ENCODE measurements at regions not wholly inside any gene's neighbourhood (a gene's known extent, or its start where the extent isn't known, plus 50 kb on each side); places are given as distances from the start of the nearest gene placed in this dataset.

- Histone ChIP-seq H4K20me1 (ENCODE audit: insufficient read depth, low read length) (no peaks in the 10 kb centered on the region), H3K4me1 (ENCODE audit: control insufficient read depth in 1 of 2, insufficient read depth in 2 of 2, low read length in 2 of 2) (no peaks in the 10 kb centered on the region), H3K4me3 (replicated peaks in 1 of 3; ENCODE audit: low read depth in 2 of 3, low read length in 3 of 3) (no peak overlapping the region), H3K27ac (ENCODE audit: low read depth in 1 of 2, low read length in 2 of 2) (no peak overlapping the region), H3K79me2 (ENCODE audit: insufficient read depth, low read length) (no peaks in the 10 kb centered on the region), H3K9me3 (replicated peaks in 1 of 2; ENCODE audit: control insufficient read depth in 1 of 2, insufficient read depth in 1 of 2, low read length in 2 of 2) (peaks cover 15 to 21% of the 10 kb centered on the region in 2 donors), H2AFZ (ENCODE audit: insufficient read depth, low read depth, low read length, poor library complexity, severe bottlenecking) (no peak overlapping the region), H3K27me3 (ENCODE audit: control insufficient read depth in 2 of 2, insufficient read depth in 2 of 2, low read length in 2 of 2) (no peaks in the 10 kb centered on the region), H3K9ac (ENCODE audit: insufficient read depth, low read length, poor library complexity, severe bottlenecking) (no peak overlapping the region), H3K36me3 (replicated peaks in 1 of 2; ENCODE audit: control insufficient read depth in 1 of 2, insufficient read depth in 2 of 2, low read length in 2 of 2) (no peaks in the 10 kb centered on the region), H3K4me2 (replicated peaks; ENCODE audit: extremely low read depth, low read length, poor library complexity, severe bottlenecking) (no peak overlapping the region)
- intact Hi-C loops (cut with micrococcal nuclease) = no loop called here
- no peak overlapping the region for H3K4me3 Mint-ChIP-seq
- H3K36me3 Mint-ChIP-seq = no peaks in the 10 kb centered on the region
- H3K27ac Mint-ChIP-seq = no peak overlapping the region
- TF ChIP-seq CTCF (IDR thresholded peaks at IDR 0.05) = no peak
- H3K4me1 Mint-ChIP-seq = no peaks in the 10 kb centered on the region
- H3K9me3 Mint-ChIP-seq = peaks cover 12 to 38% (median 27%) of the 10 kb centered on the region in 7 donors
- no peak for DNase-seq
- WGBS (ENCODE audit: insufficient coverage) = 100% methylated on average over 2 of the region's 2 CpGs
- H3K27me3 Mint-ChIP-seq (ENCODE audit: low read depth in 3 of 3) = peaks cover 0 to 1% (median 0%) of the 10 kb centered on the region in 3 donors
Observed at GRCh38 chr21:40929833-40930232, 82.9 kb upstream of the DSCAM start.

GRCh38 chr21:40931197-40931596 is 84.2 kb upstream of the DSCAM start:
- no peak overlapping the region for H3K4me3 Mint-ChIP-seq
- H4K20me1 ChIP-seq (ENCODE audit: insufficient read depth, low read length) = no peaks in the 10 kb centered on the region
- intact Hi-C loops (cut with micrococcal nuclease) = no loop called here
- H3K79me2 ChIP-seq (ENCODE audit: insufficient read depth, low read length) = no peaks in the 10 kb centered on the region
- H3K27me3 ChIP-seq (ENCODE audit: control insufficient read depth in 2 of 2, insufficient read depth in 2 of 2, low read length in 2 of 2) = no peaks in the 10 kb centered on the region
- WGBS (ENCODE audit: insufficient coverage) = 72% methylated on average over 3 of the region's 3 CpGs
- DNase-seq = no peak
- no peaks in the 10 kb centered on the region for H3K27me3 Mint-ChIP-seq (ENCODE audit: low read depth in 3 of 3)
- no peaks in the 10 kb centered on the region for H3K36me3 ChIP-seq (replicated peaks in 1 of 2; ENCODE audit: control insufficient read depth in 1 of 2, insufficient read depth in 2 of 2, low read length in 2 of 2)
- peaks cover 15 to 21% of the 10 kb centered on the region in 2 donors for H3K9me3 ChIP-seq (replicated peaks in 1 of 2; ENCODE audit: control insufficient read depth in 1 of 2, insufficient read depth in 1 of 2, low read length in 2 of 2)
- no peak overlapping the region for H2AFZ ChIP-seq (ENCODE audit: insufficient read depth, low read depth, low read length, poor library complexity, severe bottlenecking)
- H3K4me1 Mint-ChIP-seq = no peaks in the 10 kb centered on the region
- H3K4me1 ChIP-seq (ENCODE audit: control insufficient read depth in 1 of 2, insufficient read depth in 2 of 2, low read length in 2 of 2) = no peaks in the 10 kb centered on the region
- no peak overlapping the region for H3K4me3 ChIP-seq (replicated peaks in 1 of 3; ENCODE audit: low read depth in 2 of 3, low read length in 3 of 3)
- H3K9me3 Mint-ChIP-seq = peaks cover 12 to 37% (median 27%) of the 10 kb centered on the region in 7 donors
- H3K4me2 ChIP-seq (replicated peaks; ENCODE audit: extremely low read depth, low read length, poor library complexity, severe bottlenecking) = no peak overlapping the region
- H3K36me3 Mint-ChIP-seq = no peaks in the 10 kb centered on the region
- TF ChIP-seq CTCF (IDR thresholded peaks at IDR 0.05) = no peak
- peak overlapping the region in 1 of 7 donors; percentile 2 for H3K27ac Mint-ChIP-seq
- no peak overlapping the region for H3K9ac ChIP-seq (ENCODE audit: insufficient read depth, low read length, poor library complexity, severe bottlenecking)
- no peak overlapping the region for H3K27ac ChIP-seq (ENCODE audit: low read depth in 1 of 2, low read length in 2 of 2)
